GM18511 (cell line): ENCODE measurements at regions not wholly inside any gene's neighbourhood (a gene's known extent, or its start where the extent isn't known, plus 50 kb on each side); places are given as distances from the start of the nearest gene placed in this dataset.
"Not testable (repeated sequence)": the region's sequence is repeated elsewhere in the genome, so short reads cannot be mapped to it uniquely, and the experiment has no call there.

Experiments
- ATAC-seq: cut with Tn5 transposase; IDR thresholded peaks from one replicate; pipeline ENCODE4 v1.9.1; 2021; ENCODE audit warnings: mild to moderate bottlenecking, moderate library complexity; ENCODE audit not compliant: unreplicated experiment

GRCh38 chr15:22303112-22303511, 155.6 kb upstream of the GOLGA6L22 start:
- not testable (repeated sequence) for ATAC-seq
